Cardiac muscle cell (in vitro differentiated cells and primary cell): ENCODE measurements at regions not wholly inside any gene's neighbourhood (a gene's known extent, or its start where the extent isn't known, plus 50 kb on each side); places are given as distances from the start of the nearest gene placed in this dataset.

Experiments used
- DNase-seq, 2 donors: peaks; one replicate each; pipeline versions ENCODE4 v3.0.0 to v3.0.0-alpha.2; 2010 to 2017; ENCODE audit warnings: low read depth in 1 of 2, low spot score in 1 of 2
- H3K27ac ChIP-seq: fragments of 200-600 bp; sonication (generic); 2 replicates; pipeline ENCODE4 v1.5.1; 2016
- H3K27me3 ChIP-seq: fragments of 200-600 bp; sonication (generic); 2 replicates; pipeline ENCODE4 v1.6.0; 2016; ENCODE audit warnings: control low read depth
- H3K36me3 ChIP-seq: fragments of 200-600 bp; sonication (generic); 2 replicates; pipeline ENCODE4 v1.5.1; 2016; ENCODE audit warnings: control low read depth
- H3K4me1 ChIP-seq: fragments of 200-600 bp; sonication (generic); 2 replicates; pipeline ENCODE4 v1.8.1; 2017; ENCODE audit warnings: low read depth, mild to moderate bottlenecking, mixed run types
- H3K4me3 ChIP-seq: fragments of 200-600 bp; sonication (generic); 2 replicates; pipeline ENCODE4 v1.5.1; 2016; ENCODE audit warnings: mild to moderate bottlenecking
- H3K9me3 ChIP-seq: fragments of 200-600 bp; sonication (generic); 2 replicates; pipeline ENCODE4 v1.5.1; 2017; ENCODE audit warnings: low read depth, mild to moderate bottlenecking, control low read depth
- CTCF ChIP-seq: IDR thresholded peaks from 2 replicates; pipeline ENCODE4 v1.5.1; 2012; ENCODE audit warnings: low read depth, mild to moderate bottlenecking, low read length

- Histone ChIP-seq H3K9me3 (no peaks in the 10 kb centered on the region), H3K27me3 (peaks cover 34% of the 10 kb centered on the region), H3K4me1 (no peaks in the 10 kb centered on the region), H3K27ac (no peak overlapping the region), H3K36me3 (no peaks in the 10 kb centered on the region), H3K4me3 (no peak overlapping the region)
- DNase-seq, result no peak
- TF ChIP-seq CTCF, result no peak
Measured at GRCh38 chr5:158618256-158618655, 481.5 kb downstream of the EBF1 start.

GRCh38 chr5:158616707-158617106, 483.0 kb downstream of the EBF1 start:
- Histone ChIP-seq H3K4me3 (no peak overlapping the region), H3K27me3 (peaks cover 27% of the 10 kb centered on the region), H3K9me3 (no peaks in the 10 kb centered on the region), H3K36me3 (no peaks in the 10 kb centered on the region), H3K4me1 (no peaks in the 10 kb centered on the region), H3K27ac (no peak overlapping the region)
- DNase-seq, result no peak
- TF ChIP-seq CTCF, result no peak

GRCh38 chr5:158614951-158615350, 484.8 kb downstream of the EBF1 start:
- Histone ChIP-seq H3K4me3 (no peak overlapping the region), H3K36me3 (no peaks in the 10 kb centered on the region), H3K27me3 (peaks cover 23% of the 10 kb centered on the region), H3K27ac (no peak overlapping the region), H3K4me1 (no peaks in the 10 kb centered on the region), H3K9me3 (no peaks in the 10 kb centered on the region)
- DNase-seq, result no peak
- TF ChIP-seq CTCF, result no peak

GRCh38 chr5:158611581-158611980, 488.1 kb downstream of the EBF1 start:
- Histone ChIP-seq H3K4me3 (no peak overlapping the region), H3K9me3 (no peaks in the 10 kb centered on the region)

GRCh38 chr5:158610051-158610415, 489.7 kb downstream of the EBF1 start:
- no peaks in the 10 kb centered on the region for H3K36me3 ChIP-seq
- no peaks in the 10 kb centered on the region for H3K9me3 ChIP-seq
- TF ChIP-seq CTCF, result no peak
- no peak for DNase-seq
- no peaks in the 10 kb centered on the region for H3K4me1 ChIP-seq
- no peak overlapping the region for H3K27ac ChIP-seq
- peaks cover 6% of the 10 kb centered on the region for H3K27me3 ChIP-seq
- H3K4me3 ChIP-seq, result no peak overlapping the region

More at GRCh38 chr5:158611581-158611980, 488.1 kb downstream of the EBF1 start:
- no peak for TF ChIP-seq CTCF
- no peak overlapping the region for H3K27ac ChIP-seq
- DNase-seq, result no peak
- no peaks in the 10 kb centered on the region for H3K4me1 ChIP-seq
- H3K36me3 ChIP-seq, result no peaks in the 10 kb centered on the region
- peaks cover 6% of the 10 kb centered on the region for H3K27me3 ChIP-seq
